Astrocyte of the hippocampus (primary cell): ENCODE measurements at regions not wholly inside any gene's neighbourhood (a gene's known extent, or its start where the extent isn't known, plus 50 kb on each side); places are given as distances from the start of the nearest gene placed in this dataset.
"Not testable (repeated sequence)": the region's sequence is repeated elsewhere in the genome, so short reads cannot be mapped to it uniquely, and the experiment has no call there.

Experiments used
- DNase-seq: peaks from one replicate; pipeline ENCODE4 v3.0.0; 2011; ENCODE audit warnings: low read depth, low spot score

- DNase-seq = no peak
Measured at GRCh38 chr7:155227788-155228458, 69.8 kb upstream of the INSIG1 start.

DNA sequence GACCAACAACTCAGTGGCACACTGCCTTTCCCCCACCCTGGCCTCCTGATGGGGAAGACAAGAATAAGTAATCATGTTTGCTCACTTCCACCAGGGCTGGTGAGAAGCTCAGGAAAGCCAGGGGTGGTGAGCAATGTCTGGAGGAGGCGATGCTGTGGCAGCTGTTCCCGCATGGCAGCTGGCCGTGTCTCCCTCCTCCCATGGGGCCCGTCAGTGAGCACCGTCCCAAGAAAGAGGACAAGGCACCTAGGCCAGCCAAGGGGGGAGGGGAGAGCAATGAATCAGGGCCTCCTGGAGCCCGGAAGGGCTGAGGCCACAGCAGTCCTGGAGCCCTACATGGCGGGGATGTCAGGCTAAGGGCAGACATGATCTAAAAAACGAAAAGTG lies 69.2 kb upstream of the INSIG1 start:
- peak; percentile 33 for DNase-seq

GRCh38 chr7:155228894-155229293 lies 68.8 kb upstream of the INSIG1 start:
- no peak for DNase-seq

GRCh38 chr7:155229548-155230168 lies 68.0 kb upstream of the INSIG1 start:
- no peak for DNase-seq

- peak; percentile 97 for DNase-seq
Measured at GRCh38 chr7:155230169-155230593, 67.5 kb upstream of the INSIG1 start.

- DNase-seq = no peak
Measured at GRCh38 chr7:155231241-155231800, 66.4 kb upstream of the INSIG1 start.

- DNase-seq = no peak
Measured at GRCh38 chr7:155231941-155232340, 65.7 kb upstream of the INSIG1 start.

DNA sequence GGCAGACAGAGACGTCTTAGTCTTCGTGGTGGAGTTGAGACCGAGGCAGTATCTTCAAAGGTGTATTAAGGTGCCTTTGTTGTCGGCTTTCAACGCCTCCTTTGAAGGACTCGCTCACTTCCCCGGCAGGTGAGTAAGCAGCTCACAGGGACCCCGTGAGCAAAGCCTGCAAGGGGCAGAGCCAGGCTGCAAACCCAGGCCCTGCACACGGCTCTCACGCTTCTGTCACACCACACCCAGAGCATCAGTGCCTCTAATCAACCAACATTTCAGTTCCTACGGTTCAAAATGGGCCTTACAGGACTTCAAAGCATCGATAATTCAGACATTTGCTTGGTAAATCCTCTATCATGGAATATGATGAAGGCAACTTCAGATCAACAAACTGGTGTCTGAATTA lies 64.8 kb upstream of the INSIG1 start:
- DNase-seq = no peak

DNA sequence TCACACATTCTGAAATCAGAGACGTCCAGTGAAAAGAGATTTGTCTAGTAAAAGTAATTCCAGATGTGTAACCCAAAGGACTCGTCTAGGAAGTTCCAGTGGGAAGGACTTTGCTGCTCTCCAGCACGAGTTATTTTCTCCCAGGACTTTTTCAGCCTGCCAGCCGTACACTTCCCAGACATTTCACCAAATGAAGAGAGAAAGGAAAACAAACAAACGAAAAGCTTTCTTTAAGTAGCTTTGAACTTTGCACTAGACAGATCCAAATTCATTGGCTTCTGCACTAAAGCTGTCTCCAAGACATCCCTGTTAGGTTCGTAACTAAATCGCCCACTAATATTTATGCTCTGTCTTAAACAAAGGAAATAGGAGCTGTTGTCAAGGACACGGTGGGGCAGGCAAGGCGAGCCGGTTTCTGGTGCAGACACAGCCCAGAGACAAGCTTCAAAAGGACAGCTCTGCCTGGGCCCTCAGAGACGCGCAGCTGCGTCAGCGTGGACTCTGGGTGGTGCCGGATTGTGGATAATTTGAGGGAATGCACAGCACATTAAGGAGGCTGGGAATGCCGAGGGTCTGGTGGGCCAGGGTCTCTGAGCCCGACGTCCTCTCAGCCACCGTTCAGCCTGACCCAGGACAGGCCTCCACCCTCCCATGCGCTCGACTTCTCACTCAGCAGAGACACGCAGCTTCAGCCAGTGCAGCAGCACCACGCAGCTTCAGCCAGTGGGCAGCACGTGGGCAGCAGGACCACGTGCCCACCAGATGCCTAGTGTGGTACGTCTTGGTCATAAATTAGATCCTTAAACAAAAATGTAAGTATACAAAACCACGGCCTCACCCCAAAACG lies 64.1 kb upstream of the INSIG1 start:
- DNase-seq = no peak

DNA sequence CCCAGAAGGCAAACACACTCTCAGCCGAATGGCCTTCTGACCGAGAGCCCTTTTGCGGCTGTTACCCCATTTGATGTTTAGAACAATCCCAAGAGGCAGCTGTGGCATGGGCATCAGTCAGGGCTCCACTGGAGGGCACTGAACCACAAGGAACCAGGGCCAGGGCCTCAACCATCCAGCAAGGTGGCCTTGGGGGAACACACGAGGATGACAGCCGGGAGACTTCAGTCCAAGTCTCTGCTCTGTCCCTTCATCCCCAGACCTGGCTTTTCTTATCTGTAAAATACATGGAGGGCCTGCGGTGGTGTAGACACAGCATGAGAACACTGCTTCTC lies 63.6 kb upstream of the INSIG1 start:
- DNase-seq = no peak

DNA sequence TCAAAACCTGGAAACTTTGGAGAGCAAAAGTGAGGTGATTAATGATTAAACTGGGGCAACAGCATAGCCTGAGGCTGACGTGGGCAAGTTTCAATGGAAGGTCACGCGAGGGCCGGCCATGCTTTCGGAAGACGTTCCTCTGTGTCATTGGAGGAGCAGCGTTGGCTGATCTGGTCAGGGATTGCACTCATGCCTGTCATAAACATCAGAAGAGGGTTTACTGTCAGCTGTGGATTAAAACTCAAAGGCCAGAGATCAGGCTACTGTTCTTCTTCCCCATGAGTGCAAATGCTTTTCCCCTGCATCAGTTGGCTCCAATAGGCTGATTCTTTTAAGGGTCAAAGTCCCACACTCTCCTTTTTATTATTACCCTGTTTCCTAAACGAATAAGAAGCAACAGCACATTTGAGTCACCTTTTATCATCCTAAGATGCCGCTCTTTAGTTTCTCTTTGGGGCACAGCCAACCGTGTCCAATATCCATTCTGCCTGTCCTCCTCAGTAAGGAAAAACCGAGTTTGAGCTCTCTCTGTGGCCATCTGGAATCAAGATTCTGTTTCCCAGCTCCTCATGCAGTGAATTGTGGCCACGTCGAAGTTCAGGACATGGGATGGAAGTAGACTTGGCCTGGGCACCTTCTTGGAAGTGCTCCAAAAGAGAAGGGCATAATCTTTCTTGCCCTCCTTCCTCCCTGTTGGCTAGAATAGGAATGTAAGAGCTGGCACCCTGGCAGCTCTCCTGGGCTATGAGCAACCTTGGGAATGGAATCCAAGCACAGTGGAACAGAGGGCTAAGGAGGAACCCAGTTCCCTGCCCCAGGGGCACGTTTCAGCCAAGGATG lies 62.5 kb upstream of the INSIG1 start:
- no peak for DNase-seq

DNA sequence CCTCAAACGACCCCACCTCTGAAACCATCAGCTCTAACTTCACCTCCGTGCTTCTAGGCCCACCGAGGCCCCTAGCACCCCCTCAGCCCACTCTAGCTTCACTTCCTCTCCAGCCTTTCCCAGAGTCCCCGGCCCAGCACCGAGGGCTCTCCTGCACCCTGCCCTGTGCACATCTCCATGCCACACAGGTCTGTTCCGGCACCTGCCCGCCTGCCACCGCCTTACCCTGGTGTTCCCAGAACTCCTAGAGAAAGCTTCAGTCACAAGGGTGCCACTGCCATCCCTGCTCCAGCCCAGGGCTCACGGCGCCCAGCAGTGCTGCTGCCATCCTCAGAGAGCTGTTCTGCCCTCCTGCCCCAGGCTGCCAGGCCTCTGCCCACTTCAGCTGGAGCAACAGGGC lies 61.3 kb upstream of the INSIG1 start:
- no peak for DNase-seq

DNA sequence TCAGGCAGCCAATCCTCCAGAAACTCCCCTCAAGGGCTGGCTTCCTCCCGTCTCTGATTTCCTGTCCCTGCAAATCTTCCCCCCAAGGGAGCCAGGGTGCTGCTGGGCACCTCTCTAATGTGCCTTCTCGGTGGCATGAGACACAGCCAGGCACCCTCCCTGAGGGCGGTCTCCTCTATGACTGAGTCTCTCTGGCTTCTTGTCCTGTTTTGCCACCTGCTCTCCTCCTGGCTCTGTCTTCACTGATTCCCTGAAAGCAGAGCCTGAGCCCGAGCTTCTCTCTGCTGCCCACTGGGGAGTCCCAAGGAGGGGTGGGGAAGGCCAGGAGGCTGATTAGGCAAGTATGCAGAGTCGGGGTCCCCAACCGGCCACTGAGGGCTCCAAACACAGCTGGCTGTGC lies 60.4 kb upstream of the INSIG1 start:
- no peak for DNase-seq

- DNase-seq = no peak
Measured at GRCh38 chr7:155237730-155238129, 59.9 kb upstream of the INSIG1 start.

DNA sequence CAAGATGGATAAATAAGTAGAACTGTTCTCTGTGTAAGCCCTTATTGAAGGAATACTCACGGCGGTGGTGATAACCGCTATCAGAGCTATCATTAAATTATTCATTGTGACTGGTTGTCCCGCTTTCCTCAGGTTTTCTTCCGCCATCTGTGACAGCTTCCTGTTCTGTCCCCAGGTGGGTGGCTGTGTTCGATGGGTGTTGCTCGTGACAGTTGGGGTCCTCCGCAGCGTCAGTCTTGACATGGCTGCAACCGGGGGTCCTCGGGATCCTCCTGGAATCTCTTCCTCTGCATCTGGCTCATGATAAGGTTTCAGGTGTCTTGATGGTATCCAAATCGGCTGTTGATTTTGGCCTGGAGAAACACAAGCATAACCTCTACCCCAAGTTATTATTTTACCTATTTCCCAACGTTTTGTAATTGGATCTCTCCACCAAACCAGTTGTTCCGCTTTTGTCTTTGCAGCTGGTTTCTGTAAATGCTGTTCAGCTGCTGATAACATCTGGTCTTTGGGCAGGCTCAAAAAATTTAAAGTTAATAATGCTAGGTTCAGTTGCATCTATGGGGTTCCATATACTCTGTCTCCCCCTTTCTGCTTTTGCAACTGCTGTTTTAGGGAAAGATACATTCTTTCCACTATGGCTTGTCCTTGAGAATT lies 58.1 kb upstream of the INSIG1 start:
- not testable (repeated sequence) for DNase-seq

DNA sequence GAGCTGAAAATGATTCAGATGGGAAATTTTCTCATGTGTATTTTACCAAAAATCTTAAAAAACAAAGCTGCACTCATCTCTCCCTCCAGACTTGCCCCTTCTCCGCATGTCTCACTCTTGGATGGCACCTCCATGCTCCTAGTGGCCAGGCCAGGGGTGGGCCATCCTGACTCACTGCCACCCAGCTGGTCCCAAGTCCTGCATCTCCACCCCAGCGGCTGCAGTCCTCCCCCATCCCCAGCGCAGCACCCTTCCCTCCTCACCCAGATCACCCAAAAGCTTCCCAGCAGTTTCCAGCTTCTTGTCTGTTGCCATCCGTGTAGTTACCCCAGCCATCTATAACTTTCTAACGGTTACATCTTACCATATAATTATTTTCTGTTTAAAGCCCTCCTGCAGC lies 53.0 kb upstream of the INSIG1 start:
- DNase-seq = no peak

GRCh38 chr7:155247479-155248365 lies 50.0 kb upstream of the INSIG1 start:
- no peak for DNase-seq
